Right lobe of liver (tissue), 4 donors: ENCODE measurements at regions not wholly inside any gene's neighbourhood (a gene's known extent, or its start where the extent isn't known, plus 50 kb on each side); places are given as distances from the start of the nearest gene placed in this dataset.

Experiments
- POLR2A ChIP-seq: fragments of 450-650 bp; IDR thresholded peaks from one replicate; pipeline ENCODE4 v1.6.1; 2017; ENCODE audit warnings: antibody characterized with exemption, mild to moderate bottlenecking
- TF ChIP-seq, protein P1 (sequence below), 4 donors: fragments of 200-600 bp in 3 of 4; fragments of 450-650 bp in 1 of 4; IDR thresholded peaks; one replicate each; pipeline versions ENCODE4 v1.5.1 to v1.8.0; 2016 to 2022; ENCODE audit warnings: antibody characterized with exemption in 4 of 4, mild to moderate bottlenecking in 2 of 4
- donor health status: DM: no; HTN: no; CAD: no.
- donor health status: DM: no; HTN: no; CAD: no.
- donor health status: DM: no; HTN: yes; CAD: no.

GRCh38 chr13:62626771-62627170, 1211.1 kb upstream of the PCDH20 start:
- TF ChIP-seq POLR2A, result no peak
- TF ChIP-seq, protein P1, sequence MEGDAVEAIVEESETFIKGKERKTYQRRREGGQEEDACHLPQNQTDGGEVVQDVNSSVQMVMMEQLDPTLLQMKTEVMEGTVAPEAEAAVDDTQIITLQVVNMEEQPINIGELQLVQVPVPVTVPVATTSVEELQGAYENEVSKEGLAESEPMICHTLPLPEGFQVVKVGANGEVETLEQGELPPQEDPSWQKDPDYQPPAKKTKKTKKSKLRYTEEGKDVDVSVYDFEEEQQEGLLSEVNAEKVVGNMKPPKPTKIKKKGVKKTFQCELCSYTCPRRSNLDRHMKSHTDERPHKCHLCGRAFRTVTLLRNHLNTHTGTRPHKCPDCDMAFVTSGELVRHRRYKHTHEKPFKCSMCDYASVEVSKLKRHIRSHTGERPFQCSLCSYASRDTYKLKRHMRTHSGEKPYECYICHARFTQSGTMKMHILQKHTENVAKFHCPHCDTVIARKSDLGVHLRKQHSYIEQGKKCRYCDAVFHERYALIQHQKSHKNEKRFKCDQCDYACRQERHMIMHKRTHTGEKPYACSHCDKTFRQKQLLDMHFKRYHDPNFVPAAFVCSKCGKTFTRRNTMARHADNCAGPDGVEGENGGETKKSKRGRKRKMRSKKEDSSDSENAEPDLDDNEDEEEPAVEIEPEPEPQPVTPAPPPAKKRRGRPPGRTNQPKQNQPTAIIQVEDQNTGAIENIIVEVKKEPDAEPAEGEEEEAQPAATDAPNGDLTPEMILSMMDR (IDR thresholded peaks at IDR 0.05), result no peak
